CD4-positive, alpha-beta T cell treated with Interleukin-17A for 1 hour (primary cell): ENCODE measurements at regions not wholly inside any gene's neighbourhood (a gene's known extent, or its start where the extent isn't known, plus 50 kb on each side); places are given as distances from the start of the nearest gene placed in this dataset.

Source experiments
- DNase-seq: peaks from one replicate; pipeline ENCODE4 v3.0.0-alpha.2; 2020

- no peak for DNase-seq
Measured at GRCh38 chr15:35151381-35151780, 66.3 kb upstream of the NANOGP8 start.

- no peak for DNase-seq
Measured at GRCh38 chr15:35150361-35150760, 65.3 kb upstream of the NANOGP8 start.

GRCh38 chr15:35145336-35145735 lies 60.2 kb upstream of the NANOGP8 start:
- DNase-seq: no peak

GRCh38 chr15:35142578-35142977 lies 57.5 kb upstream of the NANOGP8 start:
- no peak for DNase-seq

GRCh38 chr15:35141743-35142471 lies 56.8 kb upstream of the NANOGP8 start:
- no peak for DNase-seq

GRCh38 chr15:35139822-35140221 lies 54.7 kb upstream of the NANOGP8 start:
- no peak for DNase-seq

- DNase-seq: no peak
Measured at GRCh38 chr15:35137190-35137574, 52.1 kb upstream of the NANOGP8 start.

GRCh38 chr15:35136321-35137189 lies 51.5 kb upstream of the NANOGP8 start:
- DNase-seq: no peak
